Tibial nerve (tissue), 4 donors: ENCODE measurements at regions not wholly inside any gene's neighbourhood (a gene's known extent, or its start where the extent isn't known, plus 50 kb on each side); places are given as distances from the start of the nearest gene placed in this dataset.

Source experiments
- CTCF ChIP-seq, 5 experiments: fragments of 200-600 bp in 3 of 5; fragments of 450-650 bp in 2 of 5; sonication (generic) in 3 of 5; IDR thresholded peaks; one replicate each; pipeline ENCODE4 v1.5.1; 2016 to 2019; ENCODE audit warnings: antibody characterized with exemption in 5 of 5, mild to moderate bottlenecking in 3 of 5, moderate library complexity in 2 of 5
- EP300 ChIP-seq, 2 donors: sonication (generic); formaldehyde crosslinking; IDR thresholded peaks; one replicate each; pipeline ENCODE4 v1.6.1; 2017; ENCODE audit warnings: antibody characterized with exemption in 2 of 2, mild to moderate bottlenecking in 1 of 2
- POLR2A ChIP-seq, 2 donors: fragments of 450-650 bp; IDR thresholded peaks; one replicate each; pipeline ENCODE4 v1.6.1; 2017; ENCODE audit warnings: antibody characterized with exemption in 2 of 2, mild to moderate bottlenecking in 2 of 2, moderate library complexity in 2 of 2

GRCh38 chr14:71538288-71538687 is 393.9 kb upstream of the RGS6 start:
- TF ChIP-seq CTCF (IDR thresholded peaks at IDR 0.05), result no peak
- TF ChIP-seq EP300 (IDR thresholded peaks at IDR 0.05), result no peak
- no peak for TF ChIP-seq POLR2A (IDR thresholded peaks at IDR 0.05)
